ENCODE measurements at regions not wholly inside any gene's neighbourhood (a gene's known extent, or its start where the extent isn't known, plus 50 kb on each side); places are given as distances from the start of the nearest gene placed in this dataset.

DNA sequence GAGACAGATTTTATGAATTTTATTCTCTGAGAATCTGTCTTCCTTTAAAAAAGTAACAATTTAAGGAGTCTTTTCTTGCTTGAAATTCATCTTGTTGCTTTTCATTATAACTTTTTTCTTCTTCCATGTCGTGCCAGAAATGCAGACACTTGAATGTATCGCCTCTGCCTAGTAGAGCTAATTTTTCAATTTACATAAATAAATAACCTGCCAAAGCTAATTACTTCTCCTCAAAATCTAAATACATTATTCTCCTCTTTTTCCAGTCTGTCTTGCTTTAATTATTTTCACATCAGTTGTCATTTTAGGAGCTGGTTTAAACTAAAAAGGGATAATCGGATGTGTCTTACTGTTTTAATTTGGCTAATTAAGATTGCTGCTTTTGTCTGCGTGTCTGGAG, 711.1 kb upstream of the SEL1L start:
- no peak overlapping the region for H3K4me3 ChIP-seq (ENCODE audit: low read length in 2 of 2)

DNA sequence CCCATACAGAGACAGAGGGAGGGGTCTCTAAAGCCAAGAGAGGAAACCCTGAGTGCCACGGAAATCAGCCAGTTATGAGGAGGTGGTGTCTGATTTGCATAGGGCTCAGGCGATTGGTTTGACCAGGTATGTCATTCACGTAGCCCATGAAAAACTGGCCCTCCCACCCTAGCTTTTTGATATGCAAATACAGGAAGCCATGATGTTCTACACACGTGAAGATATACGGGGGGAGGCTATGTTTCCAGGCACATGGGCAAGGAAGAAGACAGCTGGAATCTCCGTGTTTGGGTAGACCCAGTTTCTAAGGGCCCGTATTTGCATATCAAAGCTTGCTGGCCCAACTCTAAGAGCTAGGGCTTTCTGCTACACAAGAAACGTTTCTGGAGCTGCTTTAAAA, 717.8 kb upstream of the SEL1L start:
- no peak for DNase-seq (ENCODE audit: low read depth in 6 of 9, low spot score in 9 of 9)
- WGBS, result 87% methylated on average over 8 of the region's 8 CpGs
- no peak overlapping the region for H3K27ac ChIP-seq (ENCODE audit: low read depth in 1 of 2, low read length in 1 of 2)
- H3K27me3 ChIP-seq (ENCODE audit: control insufficient read depth in 2 of 2, insufficient read depth in 1 of 2, low read length in 1 of 2), result no peaks in the 10 kb centered on the region
- H3K9me3 ChIP-seq (ENCODE audit: control insufficient read depth in 2 of 2, insufficient read depth in 1 of 2, low read length in 1 of 2), result no peaks in the 10 kb centered on the region
- H3K4me3 ChIP-seq (ENCODE audit: low read length in 2 of 2), result no peak overlapping the region
- no peaks in the 10 kb centered on the region for H3K4me1 ChIP-seq (ENCODE audit: control insufficient read depth in 2 of 2, insufficient read depth in 2 of 2, low read length in 2 of 2)
- no peaks in the 10 kb centered on the region for H3K36me3 ChIP-seq (ENCODE audit: control insufficient read depth in 2 of 2, insufficient read depth in 2 of 2, low read length in 1 of 2)

More for the DNA sequence above, 711.1 kb upstream of the SEL1L start:
- Histone ChIP-seq H3K27ac (ENCODE audit: low read depth in 1 of 2, low read length in 1 of 2) (no peak overlapping the region), H3K36me3 (ENCODE audit: control insufficient read depth in 2 of 2, insufficient read depth in 2 of 2, low read length in 1 of 2) (no peaks in the 10 kb centered on the region), H3K27me3 (ENCODE audit: control insufficient read depth in 2 of 2, insufficient read depth in 1 of 2, low read length in 1 of 2) (no peaks in the 10 kb centered on the region), H3K9me3 (ENCODE audit: control insufficient read depth in 2 of 2, insufficient read depth in 1 of 2, low read length in 1 of 2) (no peaks in the 10 kb centered on the region), H3K4me1 (ENCODE audit: control insufficient read depth in 2 of 2, insufficient read depth in 2 of 2, low read length in 2 of 2) (no peaks in the 10 kb centered on the region)
- no peak for DNase-seq (ENCODE audit: low read depth in 6 of 9, low spot score in 9 of 9)
- WGBS, result 92% methylated on average over 4 of the region's 4 CpGs

DNA sequence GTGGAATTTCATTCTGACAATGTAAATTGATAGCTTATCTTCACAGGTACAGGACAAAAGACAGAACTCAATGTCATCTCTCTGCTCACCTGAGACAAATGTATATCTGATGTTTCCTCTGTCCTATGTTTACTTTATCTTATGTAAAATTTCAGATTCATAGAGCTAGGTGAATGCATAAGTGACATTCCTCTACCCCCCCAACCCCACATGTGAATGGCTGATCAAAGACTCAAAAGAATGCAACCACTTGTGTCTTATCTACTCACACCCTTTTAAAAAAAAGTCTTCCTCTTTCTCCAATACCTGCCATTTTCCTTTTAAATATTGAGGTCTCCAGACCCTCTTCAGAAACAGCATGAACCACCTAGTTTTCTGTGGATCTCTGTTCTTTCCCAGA, 736.6 kb upstream of the SEL1L start:
- no peaks in the 10 kb centered on the region for H3K4me1 ChIP-seq (ENCODE audit: control insufficient read depth in 2 of 2, insufficient read depth in 2 of 2, low read length in 2 of 2)
- no peaks in the 10 kb centered on the region for H3K36me3 ChIP-seq (ENCODE audit: control insufficient read depth in 2 of 2, insufficient read depth in 2 of 2, low read length in 1 of 2)
- H3K27ac ChIP-seq (ENCODE audit: low read depth in 1 of 2, low read length in 1 of 2), result no peak overlapping the region
- no peak overlapping the region for H3K4me3 ChIP-seq (ENCODE audit: low read length in 2 of 2)
- no peaks in the 10 kb centered on the region for H3K27me3 ChIP-seq (ENCODE audit: control insufficient read depth in 2 of 2, insufficient read depth in 1 of 2, low read length in 1 of 2)
- no peak for DNase-seq (ENCODE audit: low read depth in 6 of 9, low spot score in 9 of 9)
- H3K9me3 ChIP-seq (ENCODE audit: control insufficient read depth in 2 of 2, insufficient read depth in 1 of 2, low read length in 1 of 2), result no peaks in the 10 kb centered on the region

DNA sequence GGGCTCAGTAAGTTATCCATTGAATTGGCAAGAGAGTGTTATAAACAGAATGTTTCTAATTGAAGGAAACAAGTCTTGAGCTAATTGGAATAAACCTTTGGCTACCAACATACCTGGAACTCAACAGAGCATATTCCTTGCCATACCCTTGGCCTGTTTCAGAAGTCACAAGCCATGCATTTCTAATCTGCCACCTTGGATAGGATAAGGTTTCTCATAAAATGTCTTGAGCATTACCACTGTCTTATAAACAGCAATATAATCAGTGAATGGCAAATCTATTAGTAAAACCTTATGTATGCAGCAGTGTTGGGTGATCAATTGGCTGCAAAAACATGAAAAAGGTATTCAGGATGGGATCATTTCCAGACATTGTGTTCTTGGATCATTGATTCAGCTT, 765.2 kb upstream of the SEL1L start:
- Histone ChIP-seq H3K4me1 (ENCODE audit: control insufficient read depth in 2 of 2, insufficient read depth in 2 of 2, low read length in 2 of 2) (no peaks in the 10 kb centered on the region), H3K4me3 (ENCODE audit: low read length in 2 of 2) (no peak overlapping the region), H3K36me3 (ENCODE audit: control insufficient read depth in 2 of 2, insufficient read depth in 2 of 2, low read length in 1 of 2) (no peaks in the 10 kb centered on the region), H3K27ac (ENCODE audit: low read depth in 1 of 2, low read length in 1 of 2) (no peak overlapping the region), H3K27me3 (ENCODE audit: control insufficient read depth in 2 of 2, insufficient read depth in 1 of 2, low read length in 1 of 2) (no peaks in the 10 kb centered on the region), H3K9me3 (ENCODE audit: control insufficient read depth in 2 of 2, insufficient read depth in 1 of 2, low read length in 1 of 2) (no peaks in the 10 kb centered on the region)
- DNase-seq (ENCODE audit: low read depth in 6 of 9, low spot score in 9 of 9), result no peak

DNA sequence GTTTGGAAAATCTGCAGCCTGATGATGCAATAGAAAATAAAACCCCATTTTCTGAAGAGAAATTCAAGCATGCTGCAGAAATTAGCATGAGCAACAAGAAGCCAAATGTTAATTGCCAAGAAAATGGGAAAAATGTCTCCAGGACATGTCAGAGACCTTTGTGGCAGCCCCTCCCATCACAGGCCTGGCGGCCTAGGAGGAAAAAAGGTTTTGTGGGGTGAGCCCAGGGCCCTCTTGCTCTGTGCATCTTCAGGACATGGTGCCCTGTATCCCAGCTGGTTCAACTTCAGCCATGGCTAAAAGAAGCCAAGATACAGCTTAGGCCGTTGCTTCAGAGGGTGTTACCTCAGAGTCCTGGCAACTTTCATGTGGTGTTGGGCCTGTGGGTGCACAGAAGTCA, 775.5 kb upstream of the SEL1L start:
- peaks cover 0 to 8% of the 10 kb centered on the region in 2 donors for H3K9me3 ChIP-seq (ENCODE audit: control insufficient read depth in 2 of 2, insufficient read depth in 1 of 2, low read length in 1 of 2)
- no peak overlapping the region for H3K4me3 ChIP-seq (ENCODE audit: low read length in 2 of 2)
- 64% methylated on average over 2 of the region's 2 CpGs for WGBS
- H3K4me1 ChIP-seq (ENCODE audit: control insufficient read depth in 2 of 2, insufficient read depth in 2 of 2, low read length in 2 of 2), result no peaks in the 10 kb centered on the region
- H3K27me3 ChIP-seq (ENCODE audit: control insufficient read depth in 2 of 2, insufficient read depth in 1 of 2, low read length in 1 of 2), result no peaks in the 10 kb centered on the region
- DNase-seq (ENCODE audit: low read depth in 6 of 9, low spot score in 9 of 9), result no peak
- H3K27ac ChIP-seq (ENCODE audit: low read depth in 1 of 2, low read length in 1 of 2), result no peak overlapping the region
- no peaks in the 10 kb centered on the region for H3K36me3 ChIP-seq (ENCODE audit: control insufficient read depth in 2 of 2, insufficient read depth in 2 of 2, low read length in 1 of 2)

- WGBS, result 84% methylated on average over 1 of the region's 1 CpG
- DNase-seq (ENCODE audit: low read depth in 6 of 9, low spot score in 9 of 9), result no peak
- no peak overlapping the region for H3K4me3 ChIP-seq (ENCODE audit: low read length in 2 of 2)
Measured at GRCh38 chr14:82313889-82314288, 780.2 kb upstream of the SEL1L start.

DNA sequence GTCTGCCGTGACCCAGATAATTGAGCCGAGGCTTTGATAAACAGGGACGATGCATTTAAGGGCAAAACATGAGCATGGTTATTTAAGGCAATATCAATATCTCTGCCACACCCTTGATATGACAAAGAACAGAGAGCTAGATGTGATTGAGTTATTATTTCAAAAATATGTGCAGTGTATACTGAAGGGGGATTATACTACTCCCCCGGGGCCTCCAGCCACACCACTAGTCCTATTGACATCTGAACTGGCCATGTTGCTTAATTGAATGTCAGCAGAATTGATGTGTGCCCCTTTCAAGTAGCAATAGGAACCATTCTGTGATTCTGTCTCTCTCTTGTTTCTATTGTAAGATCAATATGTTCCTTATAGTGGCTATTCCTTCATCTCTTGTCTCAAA, 794.8 kb upstream of the SEL1L start:
- no peaks in the 10 kb centered on the region for H3K4me1 ChIP-seq (ENCODE audit: control insufficient read depth in 2 of 2, insufficient read depth in 2 of 2, low read length in 2 of 2)
- no peaks in the 10 kb centered on the region for H3K36me3 ChIP-seq (ENCODE audit: control insufficient read depth in 2 of 2, insufficient read depth in 2 of 2, low read length in 1 of 2)

More at GRCh38 chr14:82313889-82314288, 780.2 kb upstream of the SEL1L start:
- H3K27ac ChIP-seq (ENCODE audit: low read depth in 1 of 2, low read length in 1 of 2), result no peak overlapping the region
- peaks cover 0 to 8% of the 10 kb centered on the region in 2 donors for H3K9me3 ChIP-seq (ENCODE audit: control insufficient read depth in 2 of 2, insufficient read depth in 1 of 2, low read length in 1 of 2)
- H3K4me1 ChIP-seq (ENCODE audit: control insufficient read depth in 2 of 2, insufficient read depth in 2 of 2, low read length in 2 of 2), result no peaks in the 10 kb centered on the region
- no peaks in the 10 kb centered on the region for H3K27me3 ChIP-seq (ENCODE audit: control insufficient read depth in 2 of 2, insufficient read depth in 1 of 2, low read length in 1 of 2)
- H3K36me3 ChIP-seq (ENCODE audit: control insufficient read depth in 2 of 2, insufficient read depth in 2 of 2, low read length in 1 of 2), result no peaks in the 10 kb centered on the region

GRCh38 chr14:82341261-82341810, 807.7 kb upstream of the SEL1L start:
- Histone ChIP-seq H3K27me3 (ENCODE audit: control insufficient read depth in 2 of 2, insufficient read depth in 1 of 2, low read length in 1 of 2) (no peaks in the 10 kb centered on the region), H3K4me1 (ENCODE audit: control insufficient read depth in 2 of 2, insufficient read depth in 2 of 2, low read length in 2 of 2) (no peaks in the 10 kb centered on the region), H3K27ac (ENCODE audit: low read depth in 1 of 2, low read length in 1 of 2) (no peak overlapping the region), H3K9me3 (ENCODE audit: control insufficient read depth in 2 of 2, insufficient read depth in 1 of 2, low read length in 1 of 2) (no peaks in the 10 kb centered on the region), H3K36me3 (ENCODE audit: control insufficient read depth in 2 of 2, insufficient read depth in 2 of 2, low read length in 1 of 2) (no peaks in the 10 kb centered on the region), H3K4me3 (ENCODE audit: low read length in 2 of 2) (no peak overlapping the region)
- 95% methylated on average over 2 of the region's 2 CpGs for WGBS
- DNase-seq (ENCODE audit: low read depth in 6 of 9, low spot score in 9 of 9), result no peak

More for the DNA sequence above, 794.8 kb upstream of the SEL1L start:
- 95% methylated on average over 4 of the region's 4 CpGs for WGBS
- H3K27ac ChIP-seq (ENCODE audit: low read depth in 1 of 2, low read length in 1 of 2), result no peak overlapping the region
- H3K9me3 ChIP-seq (ENCODE audit: control insufficient read depth in 2 of 2, insufficient read depth in 1 of 2, low read length in 1 of 2), result peaks cover 0 to 7% of the 10 kb centered on the region in 2 donors
- no peak overlapping the region for H3K4me3 ChIP-seq (ENCODE audit: low read length in 2 of 2)
- no peaks in the 10 kb centered on the region for H3K27me3 ChIP-seq (ENCODE audit: control insufficient read depth in 2 of 2, insufficient read depth in 1 of 2, low read length in 1 of 2)
- DNase-seq (ENCODE audit: low read depth in 6 of 9, low spot score in 9 of 9), result no peak

- H3K4me1 ChIP-seq (ENCODE audit: control insufficient read depth in 2 of 2, insufficient read depth in 2 of 2, low read length in 2 of 2), result no peaks in the 10 kb centered on the region
- H3K9me3 ChIP-seq (ENCODE audit: control insufficient read depth in 2 of 2, insufficient read depth in 1 of 2, low read length in 1 of 2), result peaks cover 0 to 3% of the 10 kb centered on the region in 2 donors
- no peak for DNase-seq (ENCODE audit: low read depth in 6 of 9, low spot score in 9 of 9)
- H3K27ac ChIP-seq (ENCODE audit: low read depth in 1 of 2, low read length in 1 of 2), result no peak overlapping the region
- no peaks in the 10 kb centered on the region for H3K36me3 ChIP-seq (ENCODE audit: control insufficient read depth in 2 of 2, insufficient read depth in 2 of 2, low read length in 1 of 2)
- no peaks in the 10 kb centered on the region for H3K27me3 ChIP-seq (ENCODE audit: control insufficient read depth in 2 of 2, insufficient read depth in 1 of 2, low read length in 1 of 2)
- H3K4me3 ChIP-seq (ENCODE audit: low read length in 2 of 2), result no peak overlapping the region
Measured at GRCh38 chr14:82342596-82342995, 808.9 kb upstream of the SEL1L start.

DNA sequence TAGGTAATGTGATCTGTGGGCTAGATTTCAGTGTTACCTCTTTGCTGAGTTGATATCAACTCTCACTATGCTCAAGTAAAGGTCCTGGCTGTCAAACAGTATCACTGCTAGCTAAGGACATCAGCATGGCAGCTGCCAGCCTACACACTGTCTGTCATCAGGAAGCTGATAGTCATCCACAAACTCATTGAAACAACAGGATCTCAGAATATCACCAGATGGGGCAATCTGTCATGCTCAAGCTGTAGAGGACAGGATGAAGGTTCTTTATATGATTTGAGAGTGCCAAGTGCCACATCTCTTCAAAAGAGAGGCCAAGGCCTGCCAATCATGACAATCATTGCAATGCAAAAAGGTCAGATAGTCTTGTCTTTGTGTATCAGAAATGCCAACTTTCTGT, 811.5 kb upstream of the SEL1L start:
- peaks cover 0 to 3% of the 10 kb centered on the region in 2 donors for H3K9me3 ChIP-seq (ENCODE audit: control insufficient read depth in 2 of 2, insufficient read depth in 1 of 2, low read length in 1 of 2)
- no peaks in the 10 kb centered on the region for H3K36me3 ChIP-seq (ENCODE audit: control insufficient read depth in 2 of 2, insufficient read depth in 2 of 2, low read length in 1 of 2)
- no peak overlapping the region for H3K27ac ChIP-seq (ENCODE audit: low read depth in 1 of 2, low read length in 1 of 2)
- no peak for DNase-seq (ENCODE audit: low read depth in 6 of 9, low spot score in 9 of 9)
- H3K4me3 ChIP-seq (ENCODE audit: low read length in 2 of 2), result no peak overlapping the region
- H3K27me3 ChIP-seq (ENCODE audit: control insufficient read depth in 2 of 2, insufficient read depth in 1 of 2, low read length in 1 of 2), result no peaks in the 10 kb centered on the region
- H3K4me1 ChIP-seq (ENCODE audit: control insufficient read depth in 2 of 2, insufficient read depth in 2 of 2, low read length in 2 of 2), result no peaks in the 10 kb centered on the region

Measured in thymus (tissue), 11 donors.